BJ (cell line): ENCODE measurements at regions not wholly inside any gene's neighbourhood (a gene's known extent, or its start where the extent isn't known, plus 50 kb on each side); places are given as distances from the start of the nearest gene placed in this dataset.

Experiments used
- CTCF ChIA-PET: fragments of 350-600 bp; formaldehyde crosslinking; extraction: SDS; loops from one replicate; lab custom pipeline; 2021; ENCODE audit warnings: antibody characterized with exemption, inconsistent platforms; lab: Yijun Ruan, JAX
- POLR2A ChIA-PET: fragments of 300-600 bp; sonication (Branson Sonifier 250); formaldehyde crosslinking; extraction: SDS; loops from one replicate; lab custom pipeline; 2021; ENCODE audit warnings: antibody characterized with exemption; lab: Charles Lee
- DNase-seq: peaks from one replicate; pipeline ENCODE4 v3.0.0-alpha.2; 2011; ENCODE audit warnings: low read depth
- H3K27me3 ChIP-seq: 2 replicates; pipeline ENCODE4 v1.6.0; 2011; ENCODE audit warnings: low read length; ENCODE audit not compliant: control insufficient read depth, insufficient read depth
- H3K36me3 ChIP-seq: 2 replicates; pipeline ENCODE4 v1.5.1; 2011; ENCODE audit warnings: low read length; ENCODE audit not compliant: control insufficient read depth, insufficient read depth
- H3K4me3 ChIP-seq: 2 replicates; pipeline ENCODE4 v1.5.1; 2011; ENCODE audit warnings: low read depth, mild to moderate bottlenecking, control low read depth, low read length
- CTCF ChIP-seq: IDR thresholded peaks from 2 replicates; pipeline ENCODE4 v1.5.1; 2011; ENCODE audit warnings: low read depth, mild to moderate bottlenecking, control low read depth, inconsistent platforms, low read length, moderate library complexity; ENCODE audit not compliant: insufficient read depth

- no peak for DNase-seq
These were observed 128.5 kb upstream of the CDH10 start for GRCh38 chr5:24773261-24773660.

GRCh38 chr5:24767086-24767485 lies 122.3 kb upstream of the CDH10 start:
- CTCF ChIA-PET: no interaction called here
- TF ChIP-seq CTCF: no peak
- Histone ChIP-seq H3K4me3 (no peak overlapping the region), H3K36me3 (no peaks in the 10 kb centered on the region), H3K27me3 (no peaks in the 10 kb centered on the region)
- POLR2A ChIA-PET: no interaction called here
- no peak for DNase-seq

More at GRCh38 chr5:24773261-24773660, 128.5 kb upstream of the CDH10 start:
- ChIA-PET CTCF (no interaction called here), POLR2A (no interaction called here)
- no peak for TF ChIP-seq CTCF
- Histone ChIP-seq H3K4me3 (no peak overlapping the region), H3K36me3 (no peaks in the 10 kb centered on the region), H3K27me3 (no peaks in the 10 kb centered on the region)

GRCh38 chr5:24765219-24765618 lies 120.4 kb upstream of the CDH10 start:
- Histone ChIP-seq H3K4me3 (no peak overlapping the region), H3K27me3 (no peaks in the 10 kb centered on the region), H3K36me3 (no peaks in the 10 kb centered on the region)
- POLR2A ChIA-PET: no interaction called here
- TF ChIP-seq CTCF: no peak
- no peak for DNase-seq
- CTCF ChIA-PET: no interaction called here

GRCh38 chr5:24750355-24750754 lies 105.6 kb upstream of the CDH10 start:
- H3K4me3 ChIP-seq: no peak overlapping the region
- CTCF ChIA-PET: no interaction called here

GRCh38 chr5:24749701-24750100 lies 104.9 kb upstream of the CDH10 start:
- Histone ChIP-seq H3K4me3 (no peak overlapping the region), H3K27me3 (no peaks in the 10 kb centered on the region), H3K36me3 (no peaks in the 10 kb centered on the region)
- DNase-seq: no peak
- no peak for TF ChIP-seq CTCF
- ChIA-PET POLR2A (no interaction called here), CTCF (no interaction called here)

More at GRCh38 chr5:24750355-24750754, 105.6 kb upstream of the CDH10 start:
- Histone ChIP-seq H3K36me3 (no peaks in the 10 kb centered on the region), H3K27me3 (no peaks in the 10 kb centered on the region)
- POLR2A ChIA-PET: no interaction called here
- DNase-seq: no peak
- no peak for TF ChIP-seq CTCF
